NCI-H446 (cell line): ENCODE measurements at regions not wholly inside any gene's neighbourhood (a gene's known extent, or its start where the extent isn't known, plus 50 kb on each side); places are given as distances from the start of the nearest gene placed in this dataset.

Source experiments
- DNase-seq, 2 experiments: peaks; one replicate each; lab custom pipeline; 2025; lab: John Stamatoyannopoulos, UW

DNA sequence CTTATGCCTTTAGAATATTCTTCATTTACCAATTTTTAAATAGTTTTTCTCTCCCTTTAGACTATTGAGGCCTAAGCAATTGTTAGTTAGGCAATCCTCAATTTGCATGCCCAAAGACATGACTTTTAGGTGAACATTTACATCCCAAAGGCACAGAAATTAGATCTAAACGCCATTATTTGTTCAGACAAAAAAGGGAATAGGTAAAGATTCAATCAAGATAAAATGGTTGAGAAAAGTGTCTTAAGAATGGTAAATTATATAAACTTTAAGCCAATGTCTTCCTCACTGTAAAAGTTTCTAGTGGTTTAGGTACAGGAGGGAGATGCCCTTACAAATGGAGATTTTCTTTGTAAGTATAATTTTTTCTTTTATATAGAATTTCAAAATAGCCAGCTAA, 50.2 kb upstream of the MME start:
- DNase-seq: no peak

DNA sequence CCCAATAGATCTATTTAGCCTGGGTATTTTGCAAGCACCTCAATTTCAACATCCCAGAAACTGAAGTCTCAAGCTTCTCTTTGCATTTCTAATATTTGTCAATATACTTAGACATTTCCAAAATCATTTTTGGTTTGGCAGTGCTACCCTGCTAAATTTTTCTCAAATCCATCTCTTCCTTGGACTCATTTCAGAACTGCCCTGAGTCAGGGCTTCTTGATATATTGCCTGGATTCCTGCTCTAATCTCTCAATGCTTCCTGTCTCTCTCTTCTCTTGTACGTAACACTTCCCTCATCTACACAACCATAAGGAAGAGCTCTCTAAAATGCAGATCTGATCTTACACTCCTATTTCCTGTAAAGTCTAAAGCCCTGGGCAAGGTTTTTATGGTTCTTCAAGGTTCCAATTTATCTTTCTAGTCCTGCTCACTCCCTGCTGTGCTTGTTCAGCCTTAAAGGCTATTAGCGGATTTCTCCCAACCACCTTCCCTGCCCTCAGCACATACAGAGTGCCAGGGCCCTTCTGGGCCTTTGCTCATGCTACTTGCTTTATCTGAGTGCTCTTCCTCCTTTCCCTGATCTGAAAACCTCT, 53.0 kb upstream of the MME start:
- DNase-seq: no peak

DNA sequence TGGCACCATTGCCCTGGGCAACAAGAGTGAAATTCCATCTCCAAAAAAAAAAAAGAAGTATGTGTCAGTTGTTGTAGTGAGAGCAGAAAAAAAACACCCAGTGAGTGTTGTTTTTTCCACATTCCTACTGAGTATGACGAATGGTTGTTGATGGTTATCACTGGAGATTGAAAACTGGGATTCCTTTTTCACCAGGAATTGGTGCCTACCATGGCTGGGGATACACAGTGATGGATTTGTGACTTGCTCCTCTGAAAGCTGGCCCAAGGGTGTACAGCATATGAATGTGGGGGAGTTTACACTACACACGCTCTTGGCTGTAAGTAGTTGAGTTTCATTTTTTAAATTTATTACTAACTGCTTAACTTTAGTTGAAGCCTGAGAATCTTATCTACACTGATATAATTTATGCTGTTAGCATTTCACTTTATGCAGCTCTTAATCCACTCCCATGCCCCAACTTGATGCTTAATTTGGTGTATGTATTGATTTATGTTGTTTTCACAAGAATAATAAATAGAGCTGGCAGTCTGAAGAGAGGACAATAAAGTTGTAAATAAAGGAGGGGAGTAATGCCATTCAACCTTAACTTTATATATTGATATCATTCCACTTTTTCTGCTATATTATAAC, 56.0 kb upstream of the MME start:
- DNase-seq: no peak

DNA sequence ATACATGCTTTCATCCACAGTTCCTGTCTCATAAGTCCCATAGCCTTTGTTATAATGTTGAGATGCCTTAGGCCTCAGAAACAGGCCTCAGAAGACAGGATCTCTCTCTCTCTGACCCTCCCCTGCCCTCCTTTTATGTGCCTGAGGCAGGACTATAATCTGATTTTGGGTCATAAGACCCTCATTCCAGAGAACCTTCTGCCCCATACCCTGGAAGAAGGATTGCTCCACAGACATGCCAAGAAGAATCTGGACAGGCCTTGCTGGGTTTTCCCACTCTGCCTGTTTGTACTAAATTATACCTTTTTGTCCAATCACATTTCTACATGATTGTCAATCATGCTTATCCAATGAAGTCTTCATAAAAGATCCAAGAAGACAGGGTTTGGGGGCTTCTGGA, 57.2 kb upstream of the MME start:
- no peak for DNase-seq

DNA sequence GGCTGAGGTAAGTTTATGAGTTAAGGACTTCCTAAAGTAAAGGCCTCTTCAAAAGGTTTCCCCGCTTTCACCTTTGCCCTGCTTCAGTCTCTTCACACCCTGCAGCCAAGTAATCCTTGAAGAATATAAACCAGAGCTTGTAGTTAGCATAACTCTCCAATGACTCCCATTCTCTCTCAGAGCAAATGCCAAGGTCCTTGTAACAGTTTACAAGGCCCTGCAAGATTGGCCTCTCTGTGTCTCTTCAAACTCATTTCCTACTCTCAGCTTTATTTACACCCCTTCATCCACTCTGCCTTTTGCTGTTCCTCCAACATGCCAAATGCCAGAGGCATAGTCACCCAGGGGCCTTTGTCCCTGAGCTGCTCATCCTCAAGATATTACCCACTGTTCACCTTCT, 60.5 kb upstream of the MME start:
- no peak for DNase-seq

DNA sequence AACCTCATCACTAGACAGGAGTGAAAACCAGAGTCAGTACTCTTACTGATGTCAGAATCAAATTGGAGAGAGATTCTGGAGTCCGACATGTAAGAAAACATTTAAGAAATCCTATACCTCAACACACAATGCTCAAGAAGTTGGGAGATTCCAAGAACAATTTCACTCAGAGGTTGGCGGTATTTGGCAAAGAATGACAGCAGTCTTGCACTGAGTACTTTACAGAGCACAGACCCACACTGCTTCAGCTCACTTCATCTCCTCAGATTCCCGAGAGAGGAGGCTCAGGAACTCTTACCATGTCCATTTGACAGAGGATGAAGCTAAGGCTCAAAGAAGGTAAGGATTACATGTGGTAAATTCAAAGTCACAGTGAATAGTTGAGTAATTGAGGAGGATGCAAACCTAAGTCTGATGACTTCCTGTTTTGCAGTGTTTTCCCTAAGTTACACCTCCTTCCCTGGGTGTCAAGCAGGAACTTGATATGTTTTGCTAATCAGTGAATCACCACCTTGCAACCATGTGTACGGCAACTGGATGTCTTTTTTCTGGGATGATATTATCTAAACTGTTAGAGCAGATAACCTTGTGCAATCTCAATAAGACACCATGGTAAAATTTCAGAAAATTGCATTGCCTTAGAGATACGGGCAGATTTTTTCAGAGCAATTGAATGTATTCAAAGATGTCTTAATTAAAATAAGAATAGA, 61.3 kb upstream of the MME start:
- DNase-seq: no peak

DNA sequence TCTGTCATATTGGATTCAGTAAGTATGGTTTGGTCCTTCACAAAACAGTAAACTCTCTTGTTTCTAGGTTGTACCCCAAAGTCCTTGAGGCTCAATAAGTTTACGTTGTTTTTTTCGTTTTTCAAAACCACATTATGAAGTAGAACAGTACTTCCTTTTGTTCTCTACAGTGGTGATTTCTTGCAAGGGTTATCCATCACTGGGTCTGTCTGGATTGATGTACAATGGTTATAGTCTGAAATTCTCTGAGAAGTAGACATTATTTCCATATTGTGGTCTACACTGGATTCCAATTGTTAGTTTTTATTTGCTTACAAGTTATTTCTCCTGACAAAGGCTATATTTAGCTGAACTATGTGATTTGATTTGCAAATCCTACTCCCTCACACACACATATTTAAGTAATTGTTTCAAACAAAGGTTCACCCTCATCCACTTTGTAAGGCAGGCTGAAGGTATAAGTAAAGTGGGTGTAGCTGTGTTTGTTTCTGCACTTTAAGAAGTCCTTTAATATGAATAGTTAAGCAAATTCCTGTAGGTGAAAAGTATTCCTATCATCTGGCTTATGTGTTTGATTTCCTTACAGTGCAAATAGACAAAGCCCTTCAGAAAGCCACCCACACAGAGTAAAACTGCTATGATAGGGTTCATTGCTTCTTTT, 64.2 kb upstream of the MME start:
- DNase-seq: no peak

DNA sequence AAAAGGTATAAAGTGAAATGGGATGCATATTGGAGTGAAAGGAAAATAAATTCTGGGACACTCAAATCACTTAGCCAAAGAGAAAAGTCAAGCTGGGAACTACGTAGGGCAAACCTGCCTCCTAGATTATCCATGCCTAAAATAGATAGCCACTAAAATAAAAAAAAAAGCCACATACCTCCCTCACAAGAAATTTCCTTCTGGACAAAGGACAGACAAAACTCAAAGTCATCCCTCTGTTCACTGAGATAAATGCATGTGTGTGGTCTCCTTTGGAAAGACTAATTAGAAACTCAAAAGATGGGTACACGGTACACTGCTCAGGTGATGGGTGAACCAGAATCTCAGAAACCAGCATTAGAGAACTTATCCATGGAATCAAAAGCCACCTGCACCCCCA, 65.2 kb upstream of the MME start:
- DNase-seq: no peak

DNA sequence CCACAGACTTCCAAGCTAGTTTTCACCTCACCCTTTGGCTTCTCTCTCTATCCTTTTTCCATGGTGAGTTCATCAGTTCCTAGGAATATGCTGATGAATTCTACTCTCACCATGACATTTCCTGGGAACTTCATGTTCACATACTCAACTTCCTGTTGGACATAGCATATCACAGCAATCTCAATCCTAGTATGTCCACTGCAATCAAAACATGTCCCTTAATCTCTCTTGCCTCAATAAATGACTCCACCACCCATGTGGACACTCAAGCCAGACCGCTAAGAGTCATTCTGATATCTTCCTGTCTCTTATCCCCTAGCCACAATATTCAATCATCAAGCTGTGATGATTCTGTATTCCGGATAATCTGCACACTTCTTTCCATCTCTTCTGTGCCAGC, 66.7 kb upstream of the MME start:
- no peak for DNase-seq

DNA sequence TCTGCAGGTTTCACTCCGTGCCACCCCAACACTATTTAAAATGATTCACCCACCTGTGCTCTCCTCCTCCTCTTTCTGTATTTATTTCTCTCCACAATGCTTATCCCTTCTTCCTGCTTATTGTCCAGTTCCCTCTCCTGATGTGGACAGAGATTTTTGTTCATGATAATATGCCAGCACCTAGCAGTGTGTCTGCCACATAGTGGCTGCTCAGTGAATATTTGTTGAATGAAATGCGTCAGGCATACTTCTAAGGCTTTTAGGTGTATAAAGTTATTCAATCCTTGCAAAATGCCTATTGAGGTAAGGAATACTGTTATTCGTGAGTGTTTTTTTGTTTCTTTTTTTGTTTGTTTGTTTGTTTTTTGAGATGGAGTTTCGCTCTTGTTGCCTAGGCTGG, 67.5 kb upstream of the MME start:
- no peak for DNase-seq

DNA sequence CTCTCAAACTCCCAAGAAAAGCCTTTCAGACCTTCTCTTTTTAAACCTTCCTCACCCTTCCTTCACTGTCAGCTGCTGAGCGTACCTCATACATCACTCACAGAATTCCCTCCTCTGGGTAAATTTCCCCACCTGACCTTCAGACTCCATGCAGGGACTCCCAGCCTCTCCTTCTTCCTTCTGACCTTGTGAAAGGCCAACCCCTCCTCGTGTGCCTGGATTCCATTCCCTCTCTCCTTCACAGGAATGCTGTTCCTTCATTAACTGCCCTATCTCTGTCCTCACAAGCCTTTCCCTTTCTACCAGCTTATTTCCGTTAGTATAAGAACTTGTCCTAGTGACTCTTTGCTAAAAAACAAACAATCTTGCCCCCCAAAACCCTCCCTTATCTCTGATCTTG, 69.7 kb upstream of the MME start:
- no peak for DNase-seq

DNA sequence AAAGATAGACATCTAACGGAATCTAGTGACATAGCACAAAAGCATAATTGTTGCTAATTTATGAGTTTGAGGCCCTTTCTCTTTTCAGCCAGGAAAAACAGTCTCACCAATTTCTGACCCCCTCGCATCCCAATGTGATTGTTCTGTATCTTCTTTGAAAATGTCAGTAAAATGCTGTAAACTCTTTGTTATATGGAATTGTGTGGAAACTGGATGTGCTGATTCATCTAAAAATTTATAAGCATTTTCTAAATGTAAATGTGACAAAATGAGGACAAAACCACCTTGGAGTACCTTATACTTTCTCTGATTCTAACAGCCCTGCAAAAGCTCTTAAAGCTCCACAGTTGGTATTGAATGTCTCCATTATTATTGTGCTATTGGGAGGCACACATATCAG, 70.9 kb upstream of the MME start:
- no peak for DNase-seq

DNA sequence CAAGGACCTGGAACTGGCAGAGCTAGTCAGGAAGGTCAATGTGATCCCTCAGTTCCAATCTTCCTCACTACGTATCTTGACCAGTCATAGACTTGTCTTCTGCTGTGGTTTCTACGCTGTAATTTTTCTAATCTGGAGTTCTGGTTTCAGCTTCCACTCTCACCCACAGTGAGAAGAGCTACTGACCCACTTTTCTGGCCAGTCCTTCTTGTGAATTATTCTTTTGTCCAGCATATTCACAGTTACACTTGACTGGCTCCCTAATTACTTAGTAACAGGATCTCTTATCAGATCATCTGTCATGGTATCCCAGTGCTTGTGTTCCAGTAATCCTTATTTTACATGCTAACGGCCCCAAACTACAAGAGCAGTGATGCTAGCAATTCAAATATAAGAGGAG, 72.4 kb upstream of the MME start:
- DNase-seq: no peak

DNA sequence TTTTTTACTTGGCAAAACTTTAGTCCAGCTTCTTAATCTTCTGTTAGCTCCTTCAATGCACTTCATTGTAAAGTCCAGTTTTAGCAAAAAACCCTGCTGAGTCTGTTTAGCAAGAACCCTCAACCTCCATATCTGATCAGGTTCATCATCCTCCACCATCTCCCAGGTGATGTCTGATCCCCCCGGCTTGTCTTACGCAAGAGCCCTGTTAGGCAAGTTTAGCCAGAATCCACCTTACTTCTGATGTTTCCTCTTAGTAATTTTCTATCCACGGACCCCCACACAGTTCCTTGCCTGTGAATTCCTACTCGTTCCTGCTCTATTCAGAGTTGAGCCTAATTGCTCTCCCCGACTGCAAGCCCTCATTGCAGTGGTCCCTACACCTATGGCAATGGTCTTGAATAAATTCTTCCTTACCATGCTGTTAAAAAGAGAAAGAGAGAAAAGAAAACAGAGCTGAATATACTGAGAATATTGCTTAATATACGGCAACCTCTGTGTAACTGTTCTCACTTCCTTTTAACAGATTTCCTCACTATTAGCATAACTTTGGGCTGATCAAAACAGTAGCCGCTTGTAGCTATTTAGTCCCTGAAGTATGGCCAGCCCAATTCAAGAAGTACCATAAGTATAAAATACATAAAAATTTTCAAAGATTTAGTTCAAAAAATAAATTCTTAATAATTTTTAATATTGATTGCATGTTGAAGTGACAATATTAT, 78.7 kb upstream of the MME start:
- DNase-seq: no peak

DNA sequence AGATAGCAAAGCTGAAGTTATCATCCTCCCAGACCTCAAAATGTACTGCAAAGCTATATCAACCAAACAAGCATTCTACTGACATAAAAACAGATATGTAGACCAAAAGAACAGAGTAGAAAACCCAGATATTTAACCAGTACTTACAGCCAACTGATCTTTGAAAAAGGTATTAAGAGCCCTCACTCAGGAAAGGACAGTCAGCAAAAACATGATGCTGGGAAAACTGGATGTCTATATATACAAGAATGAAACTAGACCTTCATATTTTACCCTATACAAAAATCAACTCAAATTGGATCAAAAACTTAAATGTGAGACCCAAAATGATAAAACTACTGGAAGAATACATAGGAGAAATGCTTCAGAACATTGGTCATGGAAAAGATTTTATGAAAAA, 87.5 kb upstream of the MME start:
- DNase-seq: no peak

DNA sequence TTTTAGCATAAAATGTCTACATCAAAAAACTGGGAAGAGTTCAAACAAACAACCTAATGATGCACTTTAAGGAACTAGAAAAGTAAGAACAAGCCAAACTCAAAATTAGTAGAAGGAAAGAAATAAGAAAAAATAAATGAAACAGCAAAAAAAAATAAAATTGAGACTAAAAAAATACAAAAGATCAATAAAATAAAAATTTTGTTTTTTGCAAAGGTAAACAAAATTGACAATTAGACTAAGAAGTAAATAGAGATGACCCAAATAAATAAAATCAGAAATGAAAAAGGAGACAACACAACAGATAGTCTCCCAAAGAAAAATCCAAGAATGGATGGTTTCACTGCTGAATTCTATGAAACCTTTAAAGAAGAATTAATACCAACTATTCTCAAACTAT, 89.6 kb upstream of the MME start:
- no peak for DNase-seq

DNA sequence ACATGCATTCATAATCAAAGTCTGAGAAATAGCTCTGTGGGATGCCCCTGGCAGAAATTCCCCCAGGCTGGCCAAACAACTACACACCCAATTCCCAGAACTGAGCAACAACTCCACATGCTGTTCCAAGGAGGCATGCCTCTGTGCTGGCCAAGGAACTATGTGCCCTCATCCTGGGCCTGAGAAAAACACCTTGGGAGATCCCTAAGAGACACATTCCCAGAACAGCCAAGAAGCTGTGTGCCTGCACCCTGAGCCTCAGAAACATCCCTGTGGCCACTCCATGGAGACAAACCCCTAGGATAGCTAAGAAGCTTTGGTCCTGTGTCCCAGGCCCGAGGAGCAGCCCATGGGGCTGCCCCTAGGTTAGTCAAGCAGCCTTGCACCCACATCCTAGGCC, 92.3 kb upstream of the MME start:
- DNase-seq: no peak

DNA sequence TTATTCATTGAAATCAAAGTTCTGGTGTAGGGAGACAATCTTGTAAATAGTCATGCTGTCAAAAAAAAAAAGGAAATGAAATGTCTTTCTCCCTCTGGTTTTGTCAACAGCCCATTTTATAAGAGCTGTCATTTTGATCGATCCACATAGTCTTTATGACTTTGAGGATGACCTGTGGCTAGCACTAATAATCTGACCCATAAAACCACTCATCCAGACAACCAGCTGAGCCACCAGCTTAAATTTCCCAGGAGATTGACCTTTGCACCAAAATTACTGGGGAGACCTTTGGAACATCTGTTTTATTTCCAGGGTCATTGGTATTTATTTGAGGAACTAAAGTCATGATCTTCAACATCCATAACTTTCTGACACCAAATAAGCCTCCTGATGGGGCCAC, 98.5 kb upstream of the MME start:
- DNase-seq: no peak

DNA sequence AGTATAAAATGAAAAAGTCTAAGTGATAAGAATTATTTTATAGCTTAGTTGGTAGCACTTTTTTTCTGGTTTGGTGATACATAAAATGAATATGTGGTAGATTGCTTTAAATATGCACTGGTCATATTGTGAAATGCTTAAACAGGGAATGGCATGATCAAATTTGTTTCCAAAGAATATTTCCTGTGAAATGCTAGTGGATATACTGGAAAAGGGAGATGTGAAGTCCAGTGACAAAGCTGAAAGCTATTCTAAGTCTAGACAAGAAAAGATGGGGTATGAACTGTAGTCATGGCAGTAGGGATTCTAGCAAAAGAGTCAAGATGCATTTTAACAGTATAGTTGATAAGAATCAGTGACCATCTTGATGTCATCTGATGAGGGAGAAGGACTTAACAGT, 98.9 kb upstream of the MME start:
- no peak for DNase-seq

DNA sequence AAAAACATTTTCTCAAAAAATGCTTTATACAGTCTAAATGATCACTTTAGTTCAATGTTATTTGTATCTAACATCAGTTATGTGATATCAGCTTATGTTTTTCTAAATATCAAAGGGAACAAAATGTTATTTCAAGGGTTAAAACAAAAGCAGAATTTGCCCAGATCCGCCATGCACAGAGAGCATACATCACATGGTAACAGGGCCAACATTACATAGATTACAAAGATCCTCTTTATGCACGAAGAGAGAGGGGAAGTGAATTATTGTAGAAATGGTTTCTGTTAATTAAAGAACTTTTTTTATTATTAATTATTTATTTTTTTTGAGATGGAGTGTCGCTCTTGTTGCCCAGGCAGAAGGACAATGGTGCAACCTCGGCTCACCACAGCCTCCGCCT, 100.8 kb upstream of the MME start:
- no peak for DNase-seq

DNA sequence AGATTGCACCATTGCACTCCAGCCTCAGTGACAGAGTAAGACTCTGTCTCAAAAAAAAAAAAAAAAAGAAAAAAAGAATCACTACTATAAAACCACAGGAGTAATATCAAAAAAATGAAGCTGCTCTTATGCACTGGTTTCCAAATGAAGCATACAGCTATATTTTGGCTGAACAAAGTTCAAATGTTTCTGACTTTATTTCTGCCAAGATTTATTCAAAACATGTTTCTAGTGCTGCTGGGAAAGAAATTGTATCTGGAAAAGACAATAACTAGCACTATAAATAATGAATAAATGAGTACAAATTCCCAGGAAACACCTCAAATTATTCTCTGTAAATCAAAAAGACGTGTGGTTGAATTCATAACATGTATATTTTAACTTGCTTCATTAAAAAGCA, 102.5 kb upstream of the MME start:
- DNase-seq: no peak

DNA sequence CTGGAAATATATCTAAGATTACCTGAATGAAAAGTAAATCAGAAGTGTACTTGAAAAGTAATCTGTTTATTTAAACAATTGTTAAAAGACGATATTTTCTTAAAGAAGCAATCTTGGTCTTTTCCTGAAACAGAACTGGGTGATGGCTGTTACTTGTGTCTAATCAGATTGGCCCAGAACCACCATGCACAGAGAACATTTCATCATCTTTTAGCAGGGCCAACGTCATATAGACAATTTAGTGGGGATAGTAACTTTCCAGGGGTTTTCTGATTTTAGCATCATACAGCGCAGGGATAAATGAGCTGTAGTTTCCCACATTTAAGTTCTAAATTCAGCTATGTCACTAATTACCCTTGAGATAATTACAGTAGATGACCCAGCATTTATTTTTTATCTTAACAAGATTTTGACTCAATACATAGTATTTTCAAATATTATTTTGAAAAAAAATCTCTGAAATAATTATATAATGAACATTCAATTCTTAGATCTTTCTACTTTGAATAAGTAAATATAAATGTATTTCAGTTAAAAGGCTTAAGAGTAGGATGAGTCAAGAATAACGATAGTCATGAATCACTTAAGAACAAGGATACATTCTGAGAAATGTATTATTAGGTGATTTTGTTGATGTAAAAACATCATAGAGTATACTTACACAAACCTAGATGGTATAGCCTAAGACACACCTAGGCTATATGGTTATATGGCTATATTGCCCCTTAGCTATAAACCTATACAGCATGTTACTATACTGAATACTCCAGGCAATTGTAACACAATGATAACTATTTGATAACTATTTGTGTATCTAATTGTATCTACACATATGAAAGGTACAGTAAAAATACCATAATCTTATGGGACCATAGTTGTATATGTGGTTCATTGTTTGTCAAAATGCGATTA, 103.8 kb upstream of the MME start:
- no peak for DNase-seq
